GM12865 (cell line): ENCODE measurements at regions not wholly inside any gene's neighbourhood (a gene's known extent, or its start where the extent isn't known, plus 50 kb on each side); places are given as distances from the start of the nearest gene placed in this dataset.

Experiments used
- DNase-seq: peaks from one replicate; pipeline ENCODE4 v3.0.0; 2010; ENCODE audit warnings: low read depth
- H3K4me3 ChIP-seq: 2 replicates; pipeline ENCODE4 v1.5.1; 2011; ENCODE audit warnings: mild to moderate bottlenecking, low read depth, low read length, control low read depth
- CTCF ChIP-seq: IDR thresholded peaks from 2 replicates; pipeline ENCODE4 v1.5.1; 2011; ENCODE audit warnings: low read length, control low read depth, low read depth, inconsistent platforms; ENCODE audit not compliant: insufficient read depth; ENCODE audit errors: missing control alignments

GRCh38 chr15:26323566-26323965 lies 449.3 kb downstream of the GABRB3 start:
- no peak overlapping the region for H3K4me3 ChIP-seq
- DNase-seq: no peak
- no peak for TF ChIP-seq CTCF

- H3K4me3 ChIP-seq: no peak overlapping the region
- no peak for TF ChIP-seq CTCF
- no peak for DNase-seq
Measured at GRCh38 chr15:26318689-26319088, 454.2 kb downstream of the GABRB3 start.

GRCh38 chr15:26314577-26314976 lies 451.4 kb upstream of the ATP10A start:
- TF ChIP-seq CTCF: no peak

GRCh38 chr15:26311710-26312236 lies 448.6 kb upstream of the ATP10A start:
- no peak overlapping the region for H3K4me3 ChIP-seq
- no peak for DNase-seq
- no peak for TF ChIP-seq CTCF

More at GRCh38 chr15:26314577-26314976, 451.4 kb upstream of the ATP10A start:
- no peak for DNase-seq
- H3K4me3 ChIP-seq: no peak overlapping the region

- no peak for TF ChIP-seq CTCF
Measured at GRCh38 chr15:26298659-26299170, 435.6 kb upstream of the ATP10A start.

GRCh38 chr15:26298010-26298658 lies 435.0 kb upstream of the ATP10A start:
- no peak overlapping the region for H3K4me3 ChIP-seq
- TF ChIP-seq CTCF: no peak

More at GRCh38 chr15:26298659-26299170, 435.6 kb upstream of the ATP10A start:
- H3K4me3 ChIP-seq: no peak overlapping the region
- DNase-seq: no peak

GRCh38 chr15:26295336-26296085 lies 432.4 kb upstream of the ATP10A start:
- no peak for TF ChIP-seq CTCF

More at GRCh38 chr15:26298010-26298658, 435.0 kb upstream of the ATP10A start:
- DNase-seq: no peak

More at GRCh38 chr15:26295336-26296085, 432.4 kb upstream of the ATP10A start:
- DNase-seq: no peak
- no peak overlapping the region for H3K4me3 ChIP-seq
